ENCODE measurements at regions not wholly inside any gene's neighbourhood (a gene's known extent, or its start where the extent isn't known, plus 50 kb on each side); places are given as distances from the start of the nearest gene placed in this dataset.
A peak's percentile ranks its signal among the peaks of the same experiment; 100 is the strongest.

DNA sequence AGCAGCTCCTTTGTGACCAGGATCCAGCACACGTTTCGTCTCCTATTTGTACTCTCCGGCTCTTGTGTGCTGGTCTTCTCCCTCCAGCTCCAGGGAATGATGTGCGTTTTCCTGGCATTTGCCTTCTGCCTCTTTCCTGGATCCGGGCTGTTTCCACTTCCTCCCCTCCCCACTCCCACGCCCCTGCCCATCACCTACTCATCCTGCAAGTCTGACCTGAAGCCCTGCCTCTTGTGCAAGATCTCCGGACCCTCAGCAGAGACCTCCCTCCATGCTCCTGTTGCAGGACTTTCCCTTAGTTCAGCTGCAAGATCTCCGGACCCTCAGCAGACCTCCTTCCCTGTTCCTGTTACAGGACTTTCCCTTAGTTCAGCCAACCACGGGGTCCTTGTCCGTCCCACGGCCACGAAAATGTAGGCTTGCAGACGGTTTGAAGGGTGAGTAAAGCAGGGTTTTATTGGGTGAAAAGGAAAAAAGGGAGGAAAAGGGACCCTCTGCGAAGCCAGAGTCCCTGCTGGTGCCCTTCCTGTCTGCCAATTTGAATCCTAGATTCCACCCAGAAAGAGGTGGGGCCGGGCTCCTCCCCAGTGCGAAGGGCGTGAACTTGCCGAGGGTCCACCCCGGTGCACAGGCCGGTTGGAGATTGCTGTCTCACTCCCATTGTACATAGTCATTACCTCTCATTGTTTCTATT is 74.4 kb upstream of the IRF2 start (continued):
- TF ChIP-seq, protein P1, sequence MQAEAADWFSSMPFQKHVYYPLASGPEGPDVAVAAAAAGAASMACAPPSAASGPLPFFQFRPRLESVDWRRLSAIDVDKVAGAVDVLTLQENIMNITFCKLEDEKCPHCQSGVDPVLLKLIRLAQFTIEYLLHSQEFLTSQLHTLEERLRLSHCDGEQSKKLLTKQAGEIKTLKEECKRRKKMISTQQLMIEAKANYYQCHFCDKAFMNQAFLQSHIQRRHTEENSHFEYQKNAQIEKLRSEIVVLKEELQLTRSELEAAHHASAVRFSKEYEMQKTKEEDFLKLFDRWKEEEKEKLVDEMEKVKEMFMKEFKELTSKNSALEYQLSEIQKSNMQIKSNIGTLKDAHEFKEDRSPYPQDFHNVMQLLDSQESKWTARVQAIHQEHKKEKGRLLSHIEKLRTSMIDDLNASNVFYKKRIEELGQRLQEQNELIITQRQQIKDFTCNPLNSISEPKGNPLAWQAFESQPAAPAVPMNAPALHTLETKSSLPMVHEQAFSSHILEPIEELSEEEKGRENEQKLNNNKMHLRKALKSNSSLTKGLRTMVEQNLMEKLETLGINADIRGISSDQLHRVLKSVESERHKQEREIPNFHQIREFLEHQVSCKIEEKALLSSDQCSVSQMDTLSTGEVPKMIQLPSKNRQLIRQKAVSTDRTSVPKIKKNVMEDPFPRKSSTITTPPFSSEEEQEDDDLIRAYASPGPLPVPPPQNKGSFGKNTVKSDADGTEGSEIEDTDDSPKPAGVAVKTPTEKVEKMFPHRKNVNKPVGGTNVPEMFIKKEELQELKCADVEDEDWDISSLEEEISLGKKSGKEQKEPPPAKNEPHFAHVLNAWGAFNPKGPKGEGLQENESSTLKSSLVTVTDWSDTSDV (CRISPR knock-in tag; IDR thresholded peaks at IDR 0.05) = no peak
- TF ChIP-seq PAF1 (CRISPR knock-in tag; IDR thresholded peaks at IDR 0.05) = no peak
- TF ChIP-seq, protein P2, sequence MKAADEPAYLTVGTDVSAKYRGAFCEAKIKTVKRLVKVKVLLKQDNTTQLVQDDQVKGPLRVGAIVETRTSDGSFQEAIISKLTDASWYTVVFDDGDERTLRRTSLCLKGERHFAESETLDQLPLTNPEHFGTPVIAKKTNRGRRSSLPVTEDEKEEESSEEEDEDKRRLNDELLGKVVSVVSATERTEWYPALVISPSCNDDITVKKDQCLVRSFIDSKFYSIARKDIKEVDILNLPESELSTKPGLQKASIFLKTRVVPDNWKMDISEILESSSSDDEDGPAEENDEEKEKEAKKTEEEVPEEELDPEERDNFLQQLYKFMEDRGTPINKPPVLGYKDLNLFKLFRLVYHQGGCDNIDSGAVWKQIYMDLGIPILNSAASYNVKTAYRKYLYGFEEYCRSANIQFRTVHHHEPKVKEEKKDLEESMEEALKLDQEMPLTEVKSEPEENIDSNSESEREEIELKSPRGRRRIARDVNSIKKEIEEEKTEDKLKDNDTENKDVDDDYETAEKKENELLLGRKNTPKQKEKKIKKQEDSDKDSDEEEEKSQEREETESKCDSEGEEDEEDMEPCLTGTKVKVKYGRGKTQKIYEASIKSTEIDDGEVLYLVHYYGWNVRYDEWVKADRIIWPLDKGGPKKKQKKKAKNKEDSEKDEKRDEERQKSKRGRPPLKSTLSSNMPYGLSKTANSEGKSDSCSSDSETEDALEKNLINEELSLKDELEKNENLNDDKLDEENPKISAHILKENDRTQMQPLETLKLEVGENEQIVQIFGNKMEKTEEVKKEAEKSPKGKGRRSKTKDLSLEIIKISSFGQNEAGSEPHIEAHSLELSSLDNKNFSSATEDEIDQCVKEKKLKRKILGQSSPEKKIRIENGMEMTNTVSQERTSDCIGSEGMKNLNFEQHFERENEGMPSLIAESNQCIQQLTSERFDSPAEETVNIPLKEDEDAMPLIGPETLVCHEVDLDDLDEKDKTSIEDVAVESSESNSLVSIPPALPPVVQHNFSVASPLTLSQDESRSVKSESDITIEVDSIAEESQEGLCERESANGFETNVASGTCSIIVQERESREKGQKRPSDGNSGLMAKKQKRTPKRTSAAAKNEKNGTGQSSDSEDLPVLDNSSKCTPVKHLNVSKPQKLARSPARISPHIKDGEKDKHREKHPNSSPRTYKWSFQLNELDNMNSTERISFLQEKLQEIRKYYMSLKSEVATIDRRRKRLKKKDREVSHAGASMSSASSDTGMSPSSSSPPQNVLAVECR (CRISPR knock-in tag; IDR thresholded peaks at IDR 0.05; ENCODE audit: borderline replicate concordance) = peak; percentile 58; the same call in 1 of the 2 replicates
- TF ChIP-seq ZNF747 (CRISPR knock-in tag; IDR thresholded peaks at IDR 0.05; ENCODE audit: borderline replicate concordance) = no peak
- TF ChIP-seq NCOR1 (IDR thresholded peaks at IDR 0.05; ENCODE audit: borderline replicate concordance, low read length) = 0 out of 2 replicates have a peak, but pooled peaks have one; percentile 33
- peak in 1 of 2 experiments; percentile 59; a peak in 1 of 4 replicates for TF ChIP-seq POLR2A (IDR thresholded peaks at IDR 0.05; ENCODE audit: insufficient read depth in 1 of 2, low read depth in 2 of 2, low read length in 2 of 2)
- no peak for TF ChIP-seq ZNF570 (CRISPR knock-in tag; IDR thresholded peaks at IDR 0.05; ENCODE audit: borderline replicate concordance)
- no peak for TF ChIP-seq TBL1XR1 (IDR thresholded peaks at IDR 0.05; ENCODE audit: borderline replicate concordance, low read length, partially characterized antibody)
- TF ChIP-seq ZNF24 (IDR thresholded peaks at IDR 0.05) = no peak
- peak; percentile 25; the same call in 1 of the 2 replicates for TF ChIP-seq KAT8 (CRISPR knock-in tag; IDR thresholded peaks at IDR 0.05)
- TF ChIP-seq ZMYM2 (CRISPR knock-in tag; IDR thresholded peaks at IDR 0.05) = no peak
- TF ChIP-seq PHF8 (CRISPR knock-in tag; IDR thresholded peaks at IDR 0.05) = peak; percentile 51
- TF ChIP-seq THRA (CRISPR knock-in tag; IDR thresholded peaks at IDR 0.05; ENCODE audit: borderline replicate concordance) = no peak
- TF ChIP-seq ZKSCAN8 (CRISPR knock-in tag; IDR thresholded peaks at IDR 0.05; ENCODE audit: borderline replicate concordance) = 0 out of 2 replicates have a peak, but pooled peaks have one; percentile 48
- TF ChIP-seq, protein P3, sequence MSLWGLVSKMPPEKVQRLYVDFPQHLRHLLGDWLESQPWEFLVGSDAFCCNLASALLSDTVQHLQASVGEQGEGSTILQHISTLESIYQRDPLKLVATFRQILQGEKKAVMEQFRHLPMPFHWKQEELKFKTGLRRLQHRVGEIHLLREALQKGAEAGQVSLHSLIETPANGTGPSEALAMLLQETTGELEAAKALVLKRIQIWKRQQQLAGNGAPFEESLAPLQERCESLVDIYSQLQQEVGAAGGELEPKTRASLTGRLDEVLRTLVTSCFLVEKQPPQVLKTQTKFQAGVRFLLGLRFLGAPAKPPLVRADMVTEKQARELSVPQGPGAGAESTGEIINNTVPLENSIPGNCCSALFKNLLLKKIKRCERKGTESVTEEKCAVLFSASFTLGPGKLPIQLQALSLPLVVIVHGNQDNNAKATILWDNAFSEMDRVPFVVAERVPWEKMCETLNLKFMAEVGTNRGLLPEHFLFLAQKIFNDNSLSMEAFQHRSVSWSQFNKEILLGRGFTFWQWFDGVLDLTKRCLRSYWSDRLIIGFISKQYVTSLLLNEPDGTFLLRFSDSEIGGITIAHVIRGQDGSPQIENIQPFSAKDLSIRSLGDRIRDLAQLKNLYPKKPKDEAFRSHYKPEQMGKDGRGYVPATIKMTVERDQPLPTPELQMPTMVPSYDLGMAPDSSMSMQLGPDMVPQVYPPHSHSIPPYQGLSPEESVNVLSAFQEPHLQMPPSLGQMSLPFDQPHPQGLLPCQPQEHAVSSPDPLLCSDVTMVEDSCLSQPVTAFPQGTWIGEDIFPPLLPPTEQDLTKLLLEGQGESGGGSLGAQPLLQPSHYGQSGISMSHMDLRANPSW (CRISPR knock-in tag; IDR thresholded peaks at IDR 0.05; ENCODE audit: borderline replicate concordance) = 0 out of 2 replicates have a peak, but pooled peaks have one; percentile 14
- TF ChIP-seq ZNF839 (CRISPR knock-in tag; IDR thresholded peaks at IDR 0.05; ENCODE audit: borderline replicate concordance) = no peak
- TF ChIP-seq MZF1 (CRISPR knock-in tag; IDR thresholded peaks at IDR 0.05; ENCODE audit: borderline replicate concordance) = no peak
- no peak for TF ChIP-seq SUZ12 (IDR thresholded peaks at IDR 0.05; ENCODE audit: low read depth, low read length)
- peak; percentile 55 for TF ChIP-seq HOXA3 (CRISPR knock-in tag; IDR thresholded peaks at IDR 0.05)

All from HepG2 (cell line).